ENCODE measurements at regions not wholly inside any gene's neighbourhood (a gene's known extent, or its start where the extent isn't known, plus 50 kb on each side); places are given as distances from the start of the nearest gene placed in this dataset.

DNA sequence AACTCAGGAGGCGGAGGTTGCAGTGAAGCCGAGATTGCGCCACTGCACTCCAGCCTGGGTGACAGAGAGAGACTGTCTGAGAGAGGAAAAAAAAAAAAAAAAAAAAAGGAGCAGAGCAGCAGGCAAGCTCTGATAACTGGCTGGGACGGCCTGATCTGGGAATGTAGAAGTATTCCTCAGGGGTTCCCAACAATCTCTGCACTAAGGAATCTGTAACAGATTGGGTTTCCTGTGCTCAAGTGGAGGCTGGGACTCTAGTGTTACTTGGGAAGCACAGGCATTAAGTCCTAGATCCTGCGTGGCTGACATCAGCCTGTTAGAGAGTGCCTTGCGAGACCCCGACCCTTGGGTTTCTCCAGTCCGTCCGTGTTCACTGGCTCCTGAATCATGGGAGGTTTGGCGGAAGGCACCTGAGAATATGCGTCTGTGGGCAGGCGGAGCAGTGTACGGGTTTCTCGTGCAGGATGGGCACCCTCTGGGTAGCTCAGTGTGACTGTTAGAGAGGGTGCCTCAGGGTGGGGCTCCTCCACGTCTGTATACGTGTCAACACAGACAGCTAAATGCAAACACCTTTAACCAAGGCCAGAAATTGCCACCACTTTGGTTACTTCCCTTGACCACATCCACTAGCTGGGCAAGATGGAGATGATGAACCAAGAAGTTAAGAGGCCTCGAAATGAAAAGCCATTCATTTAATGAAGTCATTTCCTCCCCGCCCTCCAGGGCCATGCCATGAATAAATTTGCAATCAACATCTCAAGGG lies 174.9 kb upstream of the RPL38 start:
- TF ChIP-seq POLR2A (IDR thresholded peaks at IDR 0.05; ENCODE audit: extremely low read depth, insufficient read length) (no peak), MYC (IDR thresholded peaks at IDR 0.05; ENCODE audit: low read depth, low read length) (no peak)
- TF ChIP-seq, protein P1, sequence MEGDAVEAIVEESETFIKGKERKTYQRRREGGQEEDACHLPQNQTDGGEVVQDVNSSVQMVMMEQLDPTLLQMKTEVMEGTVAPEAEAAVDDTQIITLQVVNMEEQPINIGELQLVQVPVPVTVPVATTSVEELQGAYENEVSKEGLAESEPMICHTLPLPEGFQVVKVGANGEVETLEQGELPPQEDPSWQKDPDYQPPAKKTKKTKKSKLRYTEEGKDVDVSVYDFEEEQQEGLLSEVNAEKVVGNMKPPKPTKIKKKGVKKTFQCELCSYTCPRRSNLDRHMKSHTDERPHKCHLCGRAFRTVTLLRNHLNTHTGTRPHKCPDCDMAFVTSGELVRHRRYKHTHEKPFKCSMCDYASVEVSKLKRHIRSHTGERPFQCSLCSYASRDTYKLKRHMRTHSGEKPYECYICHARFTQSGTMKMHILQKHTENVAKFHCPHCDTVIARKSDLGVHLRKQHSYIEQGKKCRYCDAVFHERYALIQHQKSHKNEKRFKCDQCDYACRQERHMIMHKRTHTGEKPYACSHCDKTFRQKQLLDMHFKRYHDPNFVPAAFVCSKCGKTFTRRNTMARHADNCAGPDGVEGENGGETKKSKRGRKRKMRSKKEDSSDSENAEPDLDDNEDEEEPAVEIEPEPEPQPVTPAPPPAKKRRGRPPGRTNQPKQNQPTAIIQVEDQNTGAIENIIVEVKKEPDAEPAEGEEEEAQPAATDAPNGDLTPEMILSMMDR (IDR thresholded peaks at IDR 0.05; ENCODE audit: low read depth, low read length): no peak
- TF ChIP-seq, protein P2, sequence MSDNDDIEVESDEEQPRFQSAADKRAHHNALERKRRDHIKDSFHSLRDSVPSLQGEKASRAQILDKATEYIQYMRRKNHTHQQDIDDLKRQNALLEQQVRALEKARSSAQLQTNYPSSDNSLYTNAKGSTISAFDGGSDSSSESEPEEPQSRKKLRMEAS (IDR thresholded peaks at IDR 0.05; ENCODE audit: low read depth, low read length): no peak
- no peak for DNase-seq (ENCODE audit: low read depth)
- no peak overlapping the region for H3K4me3 ChIP-seq (ENCODE audit: low read depth, low read length)

DNA sequence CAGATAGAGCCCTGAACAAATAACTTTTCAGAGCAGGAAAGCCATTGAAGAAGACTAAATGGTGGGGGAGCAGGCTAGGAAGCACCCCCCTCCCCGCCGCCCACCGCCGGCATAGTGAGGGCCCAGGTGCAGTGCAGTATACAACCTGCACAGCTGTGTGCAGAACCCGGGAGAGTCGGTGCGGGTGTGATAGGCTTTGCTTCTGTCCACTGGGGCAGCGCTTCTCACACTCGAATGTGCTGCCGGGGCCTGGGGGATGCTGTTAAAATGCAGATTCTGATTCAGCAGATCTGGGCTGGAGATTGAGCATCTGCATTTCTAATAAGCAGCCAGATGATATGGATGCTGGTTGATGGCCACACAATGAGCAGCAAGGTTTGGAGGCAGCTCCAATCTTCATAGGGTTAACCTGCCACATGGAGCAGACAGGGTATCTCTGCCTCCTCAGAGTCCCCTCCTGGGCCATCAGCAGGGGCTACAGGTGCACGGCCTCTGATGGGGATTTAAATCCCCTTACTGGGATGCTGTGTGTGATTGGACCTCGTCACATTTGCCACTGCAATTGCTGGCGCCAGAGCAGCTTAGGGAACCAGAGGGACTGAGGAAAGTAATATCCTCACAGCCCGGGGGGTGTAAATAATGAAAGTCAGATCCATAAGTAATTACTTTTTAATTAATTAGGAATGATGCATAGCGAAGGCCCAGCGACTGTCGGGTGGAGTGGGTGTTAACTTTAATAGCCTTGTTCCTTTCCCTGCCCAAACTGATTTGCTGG lies 172.0 kb upstream of the RPL38 start:
- no peak overlapping the region for H3K4me3 ChIP-seq (ENCODE audit: low read depth, low read length)
- DNase-seq (ENCODE audit: low read depth): no peak
- TF ChIP-seq, protein P2 (IDR thresholded peaks at IDR 0.05; ENCODE audit: low read depth, low read length): no peak
- TF ChIP-seq POLR2A (IDR thresholded peaks at IDR 0.05; ENCODE audit: extremely low read depth, insufficient read length) (no peak), MYC (IDR thresholded peaks at IDR 0.05; ENCODE audit: low read depth, low read length) (no peak)

DNA sequence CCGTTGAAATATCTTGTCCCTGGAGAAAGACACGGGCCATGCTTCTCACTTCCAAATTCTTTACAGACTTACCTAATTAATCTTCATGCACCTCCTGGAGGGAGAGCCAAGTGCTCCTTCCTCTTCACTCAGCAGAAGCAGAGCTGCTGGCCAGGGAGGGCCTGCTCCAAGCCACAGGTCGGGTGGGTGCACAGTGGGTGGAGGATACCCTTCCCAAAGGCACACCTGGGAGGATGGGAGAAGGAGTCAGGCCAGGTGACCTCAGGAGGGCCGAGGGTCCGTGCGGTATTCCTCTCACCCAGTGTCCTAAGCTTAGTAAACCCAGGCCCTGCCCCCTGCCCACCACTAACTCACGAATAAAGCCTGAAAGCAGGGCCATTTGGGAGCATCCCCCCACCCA lies 171.3 kb upstream of the RPL38 start:
- H3K4me3 ChIP-seq (ENCODE audit: low read depth, low read length): no peak overlapping the region
- DNase-seq (ENCODE audit: low read depth): no peak
- TF ChIP-seq, protein P1 (IDR thresholded peaks at IDR 0.05; ENCODE audit: low read depth, low read length): no peak
- TF ChIP-seq POLR2A (IDR thresholded peaks at IDR 0.05; ENCODE audit: extremely low read depth, insufficient read length) (no peak), MYC (IDR thresholded peaks at IDR 0.05; ENCODE audit: low read depth, low read length) (no peak)
- TF ChIP-seq, protein P2 (IDR thresholded peaks at IDR 0.05; ENCODE audit: low read depth, low read length): no peak

DNA sequence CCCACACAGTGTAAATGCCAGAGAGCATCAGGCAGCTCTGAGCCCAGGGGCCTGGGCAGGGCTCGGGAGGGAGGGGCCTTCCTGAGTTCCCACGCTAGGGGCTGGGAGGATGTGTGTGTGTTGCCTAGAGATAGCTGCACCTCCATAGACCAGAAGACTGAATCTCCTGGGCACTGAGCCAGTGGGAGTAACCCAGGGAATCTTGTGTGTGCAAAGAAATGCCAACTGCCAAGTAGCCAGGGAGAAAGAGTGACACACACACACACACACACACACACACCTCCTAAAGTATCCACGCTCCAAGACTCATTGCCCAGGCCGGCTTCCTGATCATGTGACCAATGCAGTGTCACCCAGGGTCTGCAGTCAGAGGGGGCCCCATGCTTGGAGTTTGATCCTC lies 166.2 kb upstream of the RPL38 start:
- DNase-seq (ENCODE audit: low read depth): no peak
- TF ChIP-seq, protein P1 (IDR thresholded peaks at IDR 0.05; ENCODE audit: low read depth, low read length): no peak
- TF ChIP-seq MYC (IDR thresholded peaks at IDR 0.05; ENCODE audit: low read depth, low read length): no peak
- no peak for TF ChIP-seq POLR2A (IDR thresholded peaks at IDR 0.05; ENCODE audit: extremely low read depth, insufficient read length)
- TF ChIP-seq, protein P2 (IDR thresholded peaks at IDR 0.05; ENCODE audit: low read depth, low read length): no peak
- H3K4me3 ChIP-seq (ENCODE audit: low read depth, low read length): no peak overlapping the region

DNA sequence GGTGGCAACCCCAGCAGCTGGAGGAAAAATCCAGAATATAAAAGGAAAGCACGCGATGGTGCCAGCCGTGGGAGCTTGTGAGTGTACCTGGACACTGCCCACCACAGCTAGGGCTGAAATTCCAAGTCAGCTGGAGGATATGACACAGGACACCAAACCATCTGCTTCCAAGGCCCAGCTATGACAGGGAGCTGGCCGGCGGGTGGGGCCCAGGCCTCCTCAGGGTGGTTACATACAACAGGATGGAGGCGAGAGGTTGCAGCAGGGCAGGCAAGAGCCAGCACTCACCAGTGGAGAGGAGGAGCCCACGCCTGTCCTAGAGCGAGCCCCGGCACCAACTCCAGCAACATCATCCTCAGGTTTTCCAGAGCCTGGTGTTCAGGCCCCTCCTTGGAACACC lies 163.2 kb upstream of the RPL38 start:
- no peak for DNase-seq (ENCODE audit: low read depth)
- H3K4me3 ChIP-seq (ENCODE audit: low read depth, low read length): no peak overlapping the region
- TF ChIP-seq, protein P2 (IDR thresholded peaks at IDR 0.05; ENCODE audit: low read depth, low read length): no peak
- TF ChIP-seq MYC (IDR thresholded peaks at IDR 0.05; ENCODE audit: low read depth, low read length): no peak
- TF ChIP-seq, protein P1 (IDR thresholded peaks at IDR 0.05; ENCODE audit: low read depth, low read length): no peak
- TF ChIP-seq POLR2A (IDR thresholded peaks at IDR 0.05; ENCODE audit: extremely low read depth, insufficient read length): no peak

DNA sequence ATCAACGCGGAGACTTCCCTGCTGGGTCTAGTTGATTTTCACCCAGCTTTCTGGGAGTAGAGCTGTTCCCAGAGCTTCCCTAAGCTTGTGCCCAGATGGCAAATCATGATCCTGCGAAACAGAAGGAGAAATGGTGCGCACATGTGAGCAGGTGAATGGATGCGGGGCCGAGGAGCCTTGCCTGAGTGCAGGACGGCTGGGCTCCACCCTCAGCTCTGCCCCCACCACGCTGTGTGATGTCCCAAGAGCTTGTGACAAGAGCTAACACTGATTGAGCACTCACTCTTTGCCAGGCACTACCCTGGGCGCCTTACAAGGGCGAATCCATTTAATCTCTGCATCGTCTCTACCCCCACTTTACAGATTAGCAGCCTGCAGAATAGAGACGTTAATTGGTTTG lies 162.7 kb upstream of the RPL38 start:
- H3K4me3 ChIP-seq (ENCODE audit: low read depth, low read length): no peak overlapping the region
- TF ChIP-seq, protein P2 (IDR thresholded peaks at IDR 0.05; ENCODE audit: low read depth, low read length): no peak
- TF ChIP-seq MYC (IDR thresholded peaks at IDR 0.05; ENCODE audit: low read depth, low read length): no peak
- TF ChIP-seq, protein P1 (IDR thresholded peaks at IDR 0.05; ENCODE audit: low read depth, low read length): no peak
- TF ChIP-seq POLR2A (IDR thresholded peaks at IDR 0.05; ENCODE audit: extremely low read depth, insufficient read length): no peak
- no peak for DNase-seq (ENCODE audit: low read depth)
